ENCODE measurements at regions not wholly inside any gene's neighbourhood (a gene's known extent, or its start where the extent isn't known, plus 50 kb on each side); places are given as distances from the start of the nearest gene placed in this dataset.

GRCh38 chr3:87062685-87063084 is 71.7 kb upstream of the VGLL3 start:
- H3K4me1 ChIP-seq (ENCODE audit: control insufficient read depth, insufficient read depth, low read length): no peaks in the 10 kb centered on the region
- H2AFZ ChIP-seq (replicated peaks; ENCODE audit: low read length, poor library complexity): no peak overlapping the region
- H3K9ac ChIP-seq (ENCODE audit: low read depth, low read length): no peak overlapping the region
- H4K8ac ChIP-seq (ENCODE audit: low read depth in 2 of 2, low read length in 2 of 2): no peak overlapping the region
- H2AK9ac ChIP-seq (replicated peaks; ENCODE audit: low read depth, low read length, poor library complexity): no peak overlapping the region
- CTCF ChIA-PET: no interaction called here
- DNase-seq: no peak
- TF ChIP-seq POLR2A (IDR thresholded peaks at IDR 0.05; ENCODE audit: low read depth, low read length): no peak
- no peak for TF ChIP-seq RAD21 (IDR thresholded peaks at IDR 0.05; ENCODE audit: low read length)
- TF ChIP-seq BHLHE40 (IDR thresholded peaks at IDR 0.05; ENCODE audit: low read depth, low read length): no peak
- TF ChIP-seq ELK1 (IDR thresholded peaks at IDR 0.05; ENCODE audit: borderline replicate concordance, low read depth, low read length): no peak
- ATAC-seq (ENCODE audit: low read depth): no peak
- H2BK5ac ChIP-seq (ENCODE audit: low read depth, low read length, poor library complexity, severe bottlenecking): no peak overlapping the region
- H3K9me1 ChIP-seq (ENCODE audit: insufficient read depth, low read length): no peaks in the 10 kb centered on the region
- no peak overlapping the region for H3K27ac ChIP-seq (ENCODE audit: insufficient read depth, low read length)
- dilution Hi-C loops (cut with HindIII; ENCODE audit: low sequenced_read_pairs, unreplicated experiment) (no loop called here), intact Hi-C loops (cut with micrococcal nuclease) (loop anchor here (5.0 kb wide), 1 partner anchor 50 kb away; no protein-coding TSS in a partner anchor), in situ Hi-C loops (cut with MboI; ENCODE audit: low sequenced_read_pairs) (no loop called here)
- no peak overlapping the region for H3K4ac ChIP-seq (ENCODE audit: low read depth, low read length)
- H2BK120ac ChIP-seq (ENCODE audit: low read depth, low read length): no peak overlapping the region
- POLR2A ChIA-PET (ENCODE audit: unreplicated experiment): no interaction called here
- H3K56ac ChIP-seq (ENCODE audit: extremely low read depth, insufficient read depth, low read length): no peak overlapping the region
- no peak overlapping the region for H3K4me3 ChIP-seq (ENCODE audit: insufficient read depth, low read depth, low read length)
- H3K4me2 ChIP-seq (ENCODE audit: low read depth, low read length): no peak overlapping the region
- no peak overlapping the region for H2AK5ac ChIP-seq (ENCODE audit: low read depth, low read length)
- whole genome bisulfite sequencing, 2 experiments (ENCODE audit: extremely low coverage in 2 of 2, insufficient read length in 1 of 2): no CpG with 5 or more reads among the region's 3 CpGs
- H3K27me3 ChIP-seq (ENCODE audit: control insufficient read depth, insufficient read depth, low read length): peaks cover 6% of the 10 kb centered on the region
- H3K23ac ChIP-seq (ENCODE audit: low read depth, low read length): no peak overlapping the region
- no peaks in the 10 kb centered on the region for H3K79me1 ChIP-seq (ENCODE audit: low read depth in 1 of 2, low read length in 2 of 2)
- no peak overlapping the region for H2BK20ac ChIP-seq (ENCODE audit: low read depth, low read length)
- no TSS peak for BruUV-seq (replicated peaks)
- no peaks in the 10 kb centered on the region for H3K36me3 ChIP-seq (ENCODE audit: control insufficient read depth, insufficient read depth, low read length)
- H3K18ac ChIP-seq (ENCODE audit: low read depth, low read length): no peak overlapping the region
- no peak overlapping the region for H4K5ac ChIP-seq (ENCODE audit: low read depth, low read length)
- no peaks in the 10 kb centered on the region for H3K9me3 ChIP-seq (ENCODE audit: control insufficient read depth, insufficient read depth, low read length)
- H4K91ac ChIP-seq (ENCODE audit: insufficient read depth, low read depth, low read length): no peak overlapping the region
- H4K20me1 ChIP-seq (ENCODE audit: insufficient read depth, low read length): no peaks in the 10 kb centered on the region
- H3K14ac ChIP-seq (replicated peaks; ENCODE audit: low read depth, low read length): no peak overlapping the region
- no peak overlapping the region for H2BK15ac ChIP-seq (ENCODE audit: low read depth, low read length)
